ENCODE measurements at regions not wholly inside any gene's neighbourhood (a gene's known extent, or its start where the extent isn't known, plus 50 kb on each side); places are given as distances from the start of the nearest gene placed in this dataset.
A peak's percentile ranks its signal among the peaks of the same experiment; 100 is the strongest.

DNA sequence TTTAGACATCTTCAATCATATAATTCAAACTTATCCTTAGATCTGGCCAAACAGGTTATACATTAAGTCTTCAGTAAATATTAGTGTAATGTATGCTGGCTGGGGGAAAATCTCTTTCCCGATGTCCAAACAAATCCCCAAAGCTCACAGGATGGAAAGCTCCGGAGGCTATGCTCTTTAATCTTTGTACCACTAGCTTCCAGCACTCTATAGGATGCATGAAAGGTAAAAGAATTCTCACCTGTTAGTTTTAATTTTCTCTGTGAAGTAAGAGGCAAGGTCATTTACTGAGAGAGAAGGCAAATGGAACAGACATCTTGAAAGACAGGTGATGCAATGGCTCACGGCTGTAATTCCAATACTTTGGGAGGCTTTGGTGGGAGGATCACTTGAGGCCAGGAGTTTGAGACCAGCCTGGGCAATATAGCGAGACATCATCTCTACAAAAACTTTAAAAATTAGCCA, 99.8 kb upstream of the KIF5B start (continued):
- TF ChIP-seq, protein P1, sequence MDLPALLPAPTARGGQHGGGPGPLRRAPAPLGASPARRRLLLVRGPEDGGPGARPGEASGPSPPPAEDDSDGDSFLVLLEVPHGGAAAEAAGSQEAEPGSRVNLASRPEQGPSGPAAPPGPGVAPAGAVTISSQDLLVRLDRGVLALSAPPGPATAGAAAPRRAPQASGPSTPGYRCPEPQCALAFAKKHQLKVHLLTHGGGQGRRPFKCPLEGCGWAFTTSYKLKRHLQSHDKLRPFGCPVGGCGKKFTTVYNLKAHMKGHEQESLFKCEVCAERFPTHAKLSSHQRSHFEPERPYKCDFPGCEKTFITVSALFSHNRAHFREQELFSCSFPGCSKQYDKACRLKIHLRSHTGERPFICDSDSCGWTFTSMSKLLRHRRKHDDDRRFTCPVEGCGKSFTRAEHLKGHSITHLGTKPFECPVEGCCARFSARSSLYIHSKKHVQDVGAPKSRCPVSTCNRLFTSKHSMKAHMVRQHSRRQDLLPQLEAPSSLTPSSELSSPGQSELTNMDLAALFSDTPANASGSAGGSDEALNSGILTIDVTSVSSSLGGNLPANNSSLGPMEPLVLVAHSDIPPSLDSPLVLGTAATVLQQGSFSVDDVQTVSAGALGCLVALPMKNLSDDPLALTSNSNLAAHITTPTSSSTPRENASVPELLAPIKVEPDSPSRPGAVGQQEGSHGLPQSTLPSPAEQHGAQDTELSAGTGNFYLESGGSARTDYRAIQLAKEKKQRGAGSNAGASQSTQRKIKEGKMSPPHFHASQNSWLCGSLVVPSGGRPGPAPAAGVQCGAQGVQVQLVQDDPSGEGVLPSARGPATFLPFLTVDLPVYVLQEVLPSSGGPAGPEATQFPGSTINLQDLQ (CRISPR knock-in tag; IDR thresholded peaks at IDR 0.05), result no peak
- TF ChIP-seq, protein P2, sequence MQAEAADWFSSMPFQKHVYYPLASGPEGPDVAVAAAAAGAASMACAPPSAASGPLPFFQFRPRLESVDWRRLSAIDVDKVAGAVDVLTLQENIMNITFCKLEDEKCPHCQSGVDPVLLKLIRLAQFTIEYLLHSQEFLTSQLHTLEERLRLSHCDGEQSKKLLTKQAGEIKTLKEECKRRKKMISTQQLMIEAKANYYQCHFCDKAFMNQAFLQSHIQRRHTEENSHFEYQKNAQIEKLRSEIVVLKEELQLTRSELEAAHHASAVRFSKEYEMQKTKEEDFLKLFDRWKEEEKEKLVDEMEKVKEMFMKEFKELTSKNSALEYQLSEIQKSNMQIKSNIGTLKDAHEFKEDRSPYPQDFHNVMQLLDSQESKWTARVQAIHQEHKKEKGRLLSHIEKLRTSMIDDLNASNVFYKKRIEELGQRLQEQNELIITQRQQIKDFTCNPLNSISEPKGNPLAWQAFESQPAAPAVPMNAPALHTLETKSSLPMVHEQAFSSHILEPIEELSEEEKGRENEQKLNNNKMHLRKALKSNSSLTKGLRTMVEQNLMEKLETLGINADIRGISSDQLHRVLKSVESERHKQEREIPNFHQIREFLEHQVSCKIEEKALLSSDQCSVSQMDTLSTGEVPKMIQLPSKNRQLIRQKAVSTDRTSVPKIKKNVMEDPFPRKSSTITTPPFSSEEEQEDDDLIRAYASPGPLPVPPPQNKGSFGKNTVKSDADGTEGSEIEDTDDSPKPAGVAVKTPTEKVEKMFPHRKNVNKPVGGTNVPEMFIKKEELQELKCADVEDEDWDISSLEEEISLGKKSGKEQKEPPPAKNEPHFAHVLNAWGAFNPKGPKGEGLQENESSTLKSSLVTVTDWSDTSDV (CRISPR knock-in tag; IDR thresholded peaks at IDR 0.05), result no peak
- TF ChIP-seq ZNF136 (CRISPR knock-in tag; IDR thresholded peaks at IDR 0.05; ENCODE audit: low read depth) (no peak; the same call in 1 of the 2 replicates), NFIC (IDR thresholded peaks at IDR 0.05; ENCODE audit: low read length) (0 out of 2 replicates have a peak, but pooled peaks have one; percentile 33), CCDC6 (CRISPR knock-in tag; IDR thresholded peaks at IDR 0.05) (no peak), ZBTB3 (CRISPR knock-in tag; IDR thresholded peaks at IDR 0.05; ENCODE audit: borderline replicate concordance, low read depth) (no peak), HOXA3 (CRISPR knock-in tag; IDR thresholded peaks at IDR 0.05) (peak; percentile 53; the same call in 1 of the 2 replicates), ZNF234 (CRISPR knock-in tag; conservative IDR thresholded peaks at IDR 0.05) (no peak), KDM1A (CRISPR knock-in tag; IDR thresholded peaks at IDR 0.05) (no peak), ZNF510 (CRISPR knock-in tag; IDR thresholded peaks at IDR 0.05; ENCODE audit: low read depth) (no peak), MZF1 (CRISPR knock-in tag; IDR thresholded peaks at IDR 0.05; ENCODE audit: borderline replicate concordance) (no peak), KLF15 (CRISPR knock-in tag; IDR thresholded peaks at IDR 0.05; ENCODE audit: borderline replicate concordance) (no peak)
- TF ChIP-seq, protein P3, sequence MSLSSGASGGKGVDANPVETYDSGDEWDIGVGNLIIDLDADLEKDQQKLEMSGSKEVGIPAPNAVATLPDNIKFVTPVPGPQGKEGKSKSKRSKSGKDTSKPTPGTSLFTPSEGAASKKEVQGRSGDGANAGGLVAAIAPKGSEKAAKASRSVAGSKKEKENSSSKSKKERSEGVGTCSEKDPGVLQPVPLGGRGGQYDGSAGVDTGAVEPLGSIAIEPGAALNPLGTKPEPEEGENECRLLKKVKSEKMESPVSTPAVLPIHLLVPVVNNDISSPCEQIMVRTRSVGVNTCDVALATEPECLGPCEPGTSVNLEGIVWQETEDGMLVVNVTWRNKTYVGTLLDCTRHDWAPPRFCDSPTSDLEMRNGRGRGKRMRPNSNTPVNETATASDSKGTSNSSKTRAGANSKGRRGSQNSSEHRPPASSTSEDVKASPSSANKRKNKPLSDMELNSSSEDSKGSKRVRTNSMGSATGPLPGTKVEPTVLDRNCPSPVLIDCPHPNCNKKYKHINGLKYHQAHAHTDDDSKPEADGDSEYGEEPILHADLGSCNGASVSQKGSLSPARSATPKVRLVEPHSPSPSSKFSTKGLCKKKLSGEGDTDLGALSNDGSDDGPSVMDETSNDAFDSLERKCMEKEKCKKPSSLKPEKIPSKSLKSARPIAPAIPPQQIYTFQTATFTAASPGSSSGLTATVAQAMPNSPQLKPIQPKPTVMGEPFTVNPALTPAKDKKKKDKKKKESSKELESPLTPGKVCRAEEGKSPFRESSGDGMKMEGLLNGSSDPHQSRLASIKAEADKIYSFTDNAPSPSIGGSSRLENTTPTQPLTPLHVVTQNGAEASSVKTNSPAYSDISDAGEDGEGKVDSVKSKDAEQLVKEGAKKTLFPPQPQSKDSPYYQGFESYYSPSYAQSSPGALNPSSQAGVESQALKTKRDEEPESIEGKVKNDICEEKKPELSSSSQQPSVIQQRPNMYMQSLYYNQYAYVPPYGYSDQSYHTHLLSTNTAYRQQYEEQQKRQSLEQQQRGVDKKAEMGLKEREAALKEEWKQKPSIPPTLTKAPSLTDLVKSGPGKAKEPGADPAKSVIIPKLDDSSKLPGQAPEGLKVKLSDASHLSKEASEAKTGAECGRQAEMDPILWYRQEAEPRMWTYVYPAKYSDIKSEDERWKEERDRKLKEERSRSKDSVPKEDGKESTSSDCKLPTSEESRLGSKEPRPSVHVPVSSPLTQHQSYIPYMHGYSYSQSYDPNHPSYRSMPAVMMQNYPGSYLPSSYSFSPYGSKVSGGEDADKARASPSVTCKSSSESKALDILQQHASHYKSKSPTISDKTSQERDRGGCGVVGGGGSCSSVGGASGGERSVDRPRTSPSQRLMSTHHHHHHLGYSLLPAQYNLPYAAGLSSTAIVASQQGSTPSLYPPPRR (CRISPR knock-in tag; IDR thresholded peaks at IDR 0.05; ENCODE audit: borderline replicate concordance), result peak; percentile 72; the same call in 1 of the 2 replicates
- TF ChIP-seq, protein P4, sequence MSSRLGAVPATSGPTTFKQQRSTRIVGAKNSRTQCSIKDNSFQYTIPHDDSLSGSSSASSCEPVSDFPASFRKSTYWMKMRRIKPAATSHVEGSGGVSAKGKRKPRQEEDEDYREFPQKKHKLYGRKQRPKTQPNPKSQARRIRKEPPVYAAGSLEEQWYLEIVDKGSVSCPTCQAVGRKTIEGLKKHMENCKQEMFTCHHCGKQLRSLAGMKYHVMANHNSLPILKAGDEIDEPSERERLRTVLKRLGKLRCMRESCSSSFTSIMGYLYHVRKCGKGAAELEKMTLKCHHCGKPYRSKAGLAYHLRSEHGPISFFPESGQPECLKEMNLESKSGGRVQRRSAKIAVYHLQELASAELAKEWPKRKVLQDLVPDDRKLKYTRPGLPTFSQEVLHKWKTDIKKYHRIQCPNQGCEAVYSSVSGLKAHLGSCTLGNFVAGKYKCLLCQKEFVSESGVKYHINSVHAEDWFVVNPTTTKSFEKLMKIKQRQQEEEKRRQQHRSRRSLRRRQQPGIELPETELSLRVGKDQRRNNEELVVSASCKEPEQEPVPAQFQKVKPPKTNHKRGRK (CRISPR knock-in tag; IDR thresholded peaks at IDR 0.05), result no peak
- TF ChIP-seq, protein P5, sequence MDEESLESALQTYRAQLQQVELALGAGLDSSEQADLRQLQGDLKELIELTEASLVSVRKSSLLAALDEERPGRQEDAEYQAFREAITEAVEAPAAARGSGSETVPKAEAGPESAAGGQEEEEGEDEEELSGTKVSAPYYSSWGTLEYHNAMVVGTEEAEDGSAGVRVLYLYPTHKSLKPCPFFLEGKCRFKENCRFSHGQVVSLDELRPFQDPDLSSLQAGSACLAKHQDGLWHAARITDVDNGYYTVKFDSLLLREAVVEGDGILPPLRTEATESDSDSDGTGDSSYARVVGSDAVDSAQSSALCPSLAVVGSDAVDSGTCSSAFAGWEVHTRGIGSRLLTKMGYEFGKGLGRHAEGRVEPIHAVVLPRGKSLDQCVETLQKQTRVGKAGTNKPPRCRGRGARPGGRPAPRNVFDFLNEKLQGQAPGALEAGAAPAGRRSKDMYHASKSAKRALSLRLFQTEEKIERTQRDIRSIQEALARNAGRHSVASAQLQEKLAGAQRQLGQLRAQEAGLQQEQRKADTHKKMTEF (CRISPR knock-in tag; IDR thresholded peaks at IDR 0.05), result peak; percentile 42; the same call in 1 of the 2 replicates
- TF ChIP-seq, protein P6, sequence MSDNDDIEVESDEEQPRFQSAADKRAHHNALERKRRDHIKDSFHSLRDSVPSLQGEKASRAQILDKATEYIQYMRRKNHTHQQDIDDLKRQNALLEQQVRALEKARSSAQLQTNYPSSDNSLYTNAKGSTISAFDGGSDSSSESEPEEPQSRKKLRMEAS (IDR thresholded peaks at IDR 0.05), result no peak
